ENCODE measurements at regions not wholly inside any gene's neighbourhood (a gene's known extent, or its start where the extent isn't known, plus 50 kb on each side); places are given as distances from the start of the nearest gene placed in this dataset.
A peak's percentile ranks its signal among the peaks of the same experiment; 100 is the strongest.

DNA sequence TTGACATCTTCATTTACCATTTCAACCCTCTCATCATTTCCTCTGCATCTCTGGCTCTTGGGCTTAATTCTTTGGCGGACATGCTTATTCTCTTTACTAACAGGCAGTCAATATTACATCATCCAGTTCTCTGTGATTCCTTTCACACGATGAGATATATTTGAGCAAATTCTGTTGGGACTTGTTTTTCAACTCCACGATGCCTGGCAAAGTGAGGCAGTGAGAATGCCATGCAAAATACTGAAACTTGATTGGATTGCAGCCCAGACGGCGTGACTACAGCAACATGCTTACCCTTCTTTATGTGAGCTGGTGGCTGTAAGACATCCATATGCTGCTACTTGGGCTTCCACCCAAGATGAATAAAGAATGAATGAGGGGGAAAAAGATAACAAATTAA, 101.7 kb upstream of the SPACA1 start:
- H3K4me2 ChIP-seq (ENCODE audit: low read depth, low read length, poor library complexity, severe bottlenecking) = no peak overlapping the region
- no peaks in the 10 kb centered on the region for H3K36me3 ChIP-seq (ENCODE audit: insufficient read depth, low read length)
- peaks cover 5% of the 10 kb centered on the region for H3K4me1 ChIP-seq (ENCODE audit: low read length)
- H3K9me3 ChIP-seq (ENCODE audit: low read length) = no peaks in the 10 kb centered on the region
- no peak overlapping the region for H3K4me3 ChIP-seq (ENCODE audit: low read length)
- H3K79me2 ChIP-seq (ENCODE audit: low read length) = no peaks in the 10 kb centered on the region
- DNase-seq = no peak
- H3K9me2 ChIP-seq (replicated peaks; ENCODE audit: insufficient read depth, low read length) = no peaks in the 10 kb centered on the region
- no peaks in the 10 kb centered on the region for H4K20me1 ChIP-seq (ENCODE audit: insufficient read depth, low read depth, low read length)
- no peak overlapping the region for H3K9ac ChIP-seq (ENCODE audit: low read length)
- H3K27me3 ChIP-seq (ENCODE audit: low read length) = no peaks in the 10 kb centered on the region
- H3K27ac ChIP-seq (ENCODE audit: low read length) = no peak overlapping the region
- no peak overlapping the region for H2AFZ ChIP-seq (ENCODE audit: low read length)

DNA sequence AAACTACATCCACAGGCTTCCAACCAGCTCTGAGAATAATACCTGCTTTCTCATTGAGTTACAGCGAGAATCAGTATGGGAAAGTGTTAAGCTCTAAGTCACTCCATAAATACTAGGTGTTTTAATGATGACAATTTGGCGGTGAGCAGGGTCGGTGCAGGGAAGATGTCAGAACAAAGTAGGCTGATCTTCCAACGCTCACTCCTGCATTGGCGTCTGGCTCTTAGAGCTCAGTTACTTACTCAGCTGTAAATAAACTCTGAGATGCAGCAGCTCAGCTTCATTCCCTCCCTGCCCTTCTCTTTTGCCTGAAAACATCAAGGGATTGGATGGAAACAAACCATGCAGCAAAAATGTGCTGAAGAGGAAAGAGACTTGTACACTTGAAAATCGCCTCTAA, 102.5 kb upstream of the SPACA1 start:
- Histone ChIP-seq H3K79me2 (ENCODE audit: low read length) (no peaks in the 10 kb centered on the region), H3K27ac (ENCODE audit: low read length) (no peak overlapping the region), H3K4me1 (ENCODE audit: low read length) (peaks cover 5% of the 10 kb centered on the region), H3K9ac (ENCODE audit: low read length) (no peak overlapping the region), H4K20me1 (ENCODE audit: insufficient read depth, low read depth, low read length) (no peaks in the 10 kb centered on the region), H3K9me2 (replicated peaks; ENCODE audit: insufficient read depth, low read length) (no peaks in the 10 kb centered on the region), H3K27me3 (ENCODE audit: low read length) (no peaks in the 10 kb centered on the region), H3K4me2 (ENCODE audit: low read depth, low read length, poor library complexity, severe bottlenecking) (no peak overlapping the region), H3K9me3 (ENCODE audit: low read length) (no peaks in the 10 kb centered on the region), H2AFZ (ENCODE audit: low read length) (no peak overlapping the region), H3K4me3 (ENCODE audit: low read length) (no peak overlapping the region), H3K36me3 (ENCODE audit: insufficient read depth, low read length) (no peaks in the 10 kb centered on the region)
- DNase-seq = no peak

DNA sequence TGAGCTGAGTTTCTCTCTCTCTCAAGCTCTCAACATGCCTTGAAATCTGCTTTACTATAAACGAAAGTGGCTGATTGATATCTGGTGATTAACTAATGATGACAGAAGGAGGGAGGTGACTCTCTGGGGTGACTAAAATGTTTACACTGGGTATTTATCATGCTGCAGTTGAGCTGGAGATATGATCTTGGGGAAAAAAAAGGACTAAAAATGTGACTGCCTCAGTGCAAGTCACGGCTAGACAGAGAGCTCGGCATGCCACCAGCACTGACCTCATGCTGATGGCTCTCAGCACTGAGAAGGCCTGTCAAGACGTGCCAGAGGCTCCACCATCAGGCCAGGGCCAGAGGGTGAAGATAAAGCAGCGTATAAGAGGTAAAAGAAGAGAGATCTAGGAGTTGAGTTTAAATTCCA, 103.1 kb upstream of the SPACA1 start:
- no peaks in the 10 kb centered on the region for H3K79me2 ChIP-seq (ENCODE audit: low read length)
- peaks cover 5% of the 10 kb centered on the region for H3K4me1 ChIP-seq (ENCODE audit: low read length)
- no peak overlapping the region for H3K4me3 ChIP-seq (ENCODE audit: low read length)
- H3K9me3 ChIP-seq (ENCODE audit: low read length) = no peaks in the 10 kb centered on the region
- no peaks in the 10 kb centered on the region for H3K27me3 ChIP-seq (ENCODE audit: low read length)
- no peak for DNase-seq
- H4K20me1 ChIP-seq (ENCODE audit: insufficient read depth, low read depth, low read length) = no peaks in the 10 kb centered on the region
- no peak overlapping the region for H3K27ac ChIP-seq (ENCODE audit: low read length)
- H3K9ac ChIP-seq (ENCODE audit: low read length) = no peak overlapping the region
- H3K36me3 ChIP-seq (ENCODE audit: insufficient read depth, low read length) = no peaks in the 10 kb centered on the region
- H3K4me2 ChIP-seq (ENCODE audit: low read depth, low read length, poor library complexity, severe bottlenecking) = no peak overlapping the region
- no peaks in the 10 kb centered on the region for H3K9me2 ChIP-seq (replicated peaks; ENCODE audit: insufficient read depth, low read length)
- H2AFZ ChIP-seq (ENCODE audit: low read length) = peak overlapping the region; percentile 37; the same call in 1 of the 2 replicates

DNA sequence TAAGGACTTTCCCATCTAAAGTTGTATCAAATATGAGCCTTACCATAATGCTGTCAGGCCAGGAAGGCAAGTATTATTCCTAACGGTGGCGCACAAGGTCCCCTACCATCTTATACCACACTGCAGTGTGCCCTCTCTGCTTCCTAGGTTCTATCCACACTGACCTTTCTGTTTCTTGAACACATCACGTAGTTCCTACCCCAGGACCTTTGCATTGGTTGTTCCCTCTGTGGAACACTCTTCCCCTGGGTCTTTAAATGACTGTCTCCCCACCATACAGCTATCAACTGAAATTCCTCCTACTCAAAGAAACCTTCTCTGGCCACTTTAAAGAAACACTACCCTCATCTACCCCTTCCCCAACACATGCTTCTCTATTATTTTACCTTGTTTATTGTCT, 104.5 kb upstream of the SPACA1 start:
- Histone ChIP-seq H3K9me3 (ENCODE audit: low read length) (no peaks in the 10 kb centered on the region), H3K9me2 (replicated peaks; ENCODE audit: insufficient read depth, low read length) (no peaks in the 10 kb centered on the region), H3K27ac (ENCODE audit: low read length) (no peak overlapping the region), H3K4me1 (ENCODE audit: low read length) (peaks cover 5% of the 10 kb centered on the region), H3K79me2 (ENCODE audit: low read length) (no peaks in the 10 kb centered on the region), H3K27me3 (ENCODE audit: low read length) (no peaks in the 10 kb centered on the region), H3K9ac (ENCODE audit: low read length) (no peak overlapping the region), H4K20me1 (ENCODE audit: insufficient read depth, low read depth, low read length) (no peaks in the 10 kb centered on the region), H3K4me3 (ENCODE audit: low read length) (no peak overlapping the region), H2AFZ (ENCODE audit: low read length) (no peak overlapping the region), H3K36me3 (ENCODE audit: insufficient read depth, low read length) (no peaks in the 10 kb centered on the region), H3K4me2 (ENCODE audit: low read depth, low read length, poor library complexity, severe bottlenecking) (no peak overlapping the region)
- no peak for DNase-seq

DNA sequence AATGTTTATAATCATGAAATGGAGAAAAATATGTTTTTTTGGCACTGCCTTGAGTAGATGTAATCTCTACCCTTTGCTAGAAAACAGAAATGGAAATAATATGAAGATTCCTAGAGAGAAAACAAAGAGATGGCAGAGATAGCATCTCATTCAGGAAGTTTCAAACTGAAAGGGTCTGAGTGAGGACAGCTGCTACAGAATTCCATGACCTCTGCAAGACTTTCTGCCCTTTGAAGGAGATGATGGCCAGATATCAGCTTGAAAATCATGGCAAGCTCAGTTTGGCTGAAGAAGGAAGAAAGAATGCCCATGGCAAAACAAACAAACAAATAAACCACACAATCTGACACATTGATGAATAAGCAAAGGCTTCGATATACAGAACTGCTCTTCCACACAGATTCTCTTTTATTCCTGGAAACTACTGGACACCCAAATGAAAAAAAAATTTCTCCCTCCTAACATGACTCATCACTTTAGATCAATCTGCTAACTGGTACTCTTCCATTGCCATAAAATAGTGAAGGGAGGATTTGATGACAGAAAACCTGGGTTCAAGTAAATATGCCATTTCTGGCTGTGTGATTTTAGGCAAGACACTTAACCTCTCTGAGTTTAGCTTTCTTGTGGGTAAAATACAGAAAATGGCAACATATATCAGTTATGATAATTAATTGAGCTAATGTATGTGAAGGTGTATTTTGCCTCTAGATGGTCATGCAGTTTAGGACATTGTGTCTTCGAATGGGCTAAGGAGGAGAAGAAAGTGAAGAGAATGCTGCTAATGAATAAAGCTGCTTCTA, 105.9 kb upstream of the SPACA1 start:
- no peak for DNase-seq
- H2AFZ ChIP-seq (ENCODE audit: low read length) = no peak overlapping the region

DNA sequence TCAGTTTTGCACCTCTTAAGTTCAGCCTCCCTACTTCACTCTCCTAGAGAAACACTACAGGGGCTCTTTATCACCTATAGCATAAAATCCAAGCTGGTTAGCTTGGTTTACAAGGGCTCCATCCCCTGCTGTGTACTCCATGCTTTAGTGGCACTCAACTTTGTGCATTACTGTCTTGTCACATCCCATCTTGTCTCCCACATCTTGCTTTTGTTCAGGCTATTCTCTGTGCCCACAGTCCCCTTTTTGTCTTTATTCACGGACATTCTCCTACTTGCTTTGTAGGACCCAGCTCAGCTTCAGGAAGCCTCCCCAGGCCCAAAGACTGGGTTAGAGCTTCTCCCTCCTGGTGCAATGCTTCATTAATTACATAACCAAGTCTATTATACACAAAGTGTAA, 107.9 kb upstream of the SPACA1 start:
- H3K79me2 ChIP-seq (ENCODE audit: low read length) = no peaks in the 10 kb centered on the region
- no peaks in the 10 kb centered on the region for H3K36me3 ChIP-seq (ENCODE audit: insufficient read depth, low read length)
- H3K27me3 ChIP-seq (ENCODE audit: low read length) = no peaks in the 10 kb centered on the region
- no peaks in the 10 kb centered on the region for H3K9me3 ChIP-seq (ENCODE audit: low read length)
- no peak overlapping the region for H2AFZ ChIP-seq (ENCODE audit: low read length)
- H3K9ac ChIP-seq (ENCODE audit: low read length) = no peak overlapping the region
- no peak for DNase-seq
- H3K9me2 ChIP-seq (replicated peaks; ENCODE audit: insufficient read depth, low read length) = no peaks in the 10 kb centered on the region
- H3K4me1 ChIP-seq (ENCODE audit: low read length) = peaks cover 7% of the 10 kb centered on the region
- no peak overlapping the region for H3K4me3 ChIP-seq (ENCODE audit: low read length)
- H3K27ac ChIP-seq (ENCODE audit: low read length) = no peak overlapping the region
- no peak overlapping the region for H3K4me2 ChIP-seq (ENCODE audit: low read depth, low read length, poor library complexity, severe bottlenecking)
- H4K20me1 ChIP-seq (ENCODE audit: insufficient read depth, low read depth, low read length) = no peaks in the 10 kb centered on the region

More for the DNA sequence above, 105.9 kb upstream of the SPACA1 start:
- Histone ChIP-seq H4K20me1 (ENCODE audit: insufficient read depth, low read depth, low read length) (no peaks in the 10 kb centered on the region), H3K9ac (ENCODE audit: low read length) (no peak overlapping the region), H3K27me3 (ENCODE audit: low read length) (no peaks in the 10 kb centered on the region), H3K36me3 (ENCODE audit: insufficient read depth, low read length) (no peaks in the 10 kb centered on the region), H3K9me2 (replicated peaks; ENCODE audit: insufficient read depth, low read length) (no peaks in the 10 kb centered on the region), H3K4me3 (ENCODE audit: low read length) (no peak overlapping the region), H3K27ac (ENCODE audit: low read length) (no peak overlapping the region), H3K79me2 (ENCODE audit: low read length) (no peaks in the 10 kb centered on the region), H3K4me1 (ENCODE audit: low read length) (peaks cover 5% of the 10 kb centered on the region), H3K4me2 (ENCODE audit: low read depth, low read length, poor library complexity, severe bottlenecking) (no peak overlapping the region), H3K9me3 (ENCODE audit: low read length) (no peaks in the 10 kb centered on the region)

DNA sequence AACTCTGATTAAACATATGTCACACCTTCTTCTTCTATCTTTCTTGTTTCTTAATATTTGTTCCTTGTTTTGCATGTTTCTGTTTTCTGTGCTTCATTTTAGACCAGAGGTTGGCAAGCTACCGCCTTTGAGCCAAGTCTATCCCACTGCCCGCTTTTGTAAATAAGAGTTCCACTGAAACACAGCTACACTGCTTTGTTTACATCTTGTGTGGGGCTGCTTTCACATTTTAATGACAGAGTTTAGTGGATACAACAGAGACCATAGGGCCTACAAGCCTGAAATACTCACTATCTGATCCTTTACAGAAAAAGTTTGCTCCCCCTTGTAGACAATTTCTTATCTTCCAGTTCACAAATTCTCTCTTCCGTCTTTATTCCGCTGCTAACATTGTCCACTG, 109.4 kb upstream of the SPACA1 start:
- no peak overlapping the region for H3K9ac ChIP-seq (ENCODE audit: low read length)
- H2AFZ ChIP-seq (ENCODE audit: low read length) = no peak overlapping the region
- H3K27me3 ChIP-seq (ENCODE audit: low read length) = no peaks in the 10 kb centered on the region
- H3K36me3 ChIP-seq (ENCODE audit: insufficient read depth, low read length) = no peaks in the 10 kb centered on the region
- no peak overlapping the region for H3K4me3 ChIP-seq (ENCODE audit: low read length)
- H4K20me1 ChIP-seq (ENCODE audit: insufficient read depth, low read depth, low read length) = no peaks in the 10 kb centered on the region
- H3K27ac ChIP-seq (ENCODE audit: low read length) = no peak overlapping the region
- H3K79me2 ChIP-seq (ENCODE audit: low read length) = no peaks in the 10 kb centered on the region
- no peak for DNase-seq
- H3K4me1 ChIP-seq (ENCODE audit: low read length) = peaks cover 3% of the 10 kb centered on the region; the same call in 1 of the 2 replicates
- no peaks in the 10 kb centered on the region for H3K9me3 ChIP-seq (ENCODE audit: low read length)
- H3K4me2 ChIP-seq (ENCODE audit: low read depth, low read length, poor library complexity, severe bottlenecking) = no peak overlapping the region
- no peaks in the 10 kb centered on the region for H3K9me2 ChIP-seq (replicated peaks; ENCODE audit: insufficient read depth, low read length)

DNA sequence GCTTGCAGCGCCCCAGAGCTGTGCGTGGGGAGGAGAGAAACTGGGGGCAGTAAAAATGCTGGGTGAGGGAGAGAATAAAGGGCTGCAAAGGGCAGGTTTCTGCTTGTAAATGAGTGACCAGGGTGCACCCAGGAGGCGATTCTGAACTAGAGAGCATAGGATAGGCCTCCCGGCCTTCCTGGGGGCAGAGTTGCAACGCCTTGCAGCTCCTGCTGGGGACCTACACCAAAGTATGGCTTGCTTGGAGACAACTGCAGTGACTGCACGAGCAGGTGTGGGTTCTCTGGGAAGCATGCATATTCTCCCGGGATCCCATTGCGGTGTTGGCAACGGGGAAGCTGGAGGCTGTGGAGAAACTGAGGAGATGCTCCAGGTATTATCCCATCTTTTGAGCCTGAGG, 111.6 kb upstream of the SPACA1 start:
- Histone ChIP-seq H3K36me3 (ENCODE audit: insufficient read depth, low read length) (no peaks in the 10 kb centered on the region), H3K4me3 (ENCODE audit: low read length) (no peak overlapping the region), H3K9me3 (ENCODE audit: low read length) (no peaks in the 10 kb centered on the region), H3K4me2 (ENCODE audit: low read depth, low read length, poor library complexity, severe bottlenecking) (no peak overlapping the region), H3K4me1 (ENCODE audit: low read length) (peaks cover 11% of the 10 kb centered on the region), H2AFZ (ENCODE audit: low read length) (no peak overlapping the region), H3K27me3 (ENCODE audit: low read length) (no peaks in the 10 kb centered on the region), H3K79me2 (ENCODE audit: low read length) (no peaks in the 10 kb centered on the region), H3K27ac (ENCODE audit: low read length) (no peak overlapping the region), H3K9ac (ENCODE audit: low read length) (no peak overlapping the region), H4K20me1 (ENCODE audit: insufficient read depth, low read depth, low read length) (no peaks in the 10 kb centered on the region), H3K9me2 (replicated peaks; ENCODE audit: insufficient read depth, low read length) (no peaks in the 10 kb centered on the region)
- DNase-seq = no peak
